ENCODE measurements at regions not wholly inside any gene's neighbourhood (a gene's known extent, or its start where the extent isn't known, plus 50 kb on each side); places are given as distances from the start of the nearest gene placed in this dataset.

DNA sequence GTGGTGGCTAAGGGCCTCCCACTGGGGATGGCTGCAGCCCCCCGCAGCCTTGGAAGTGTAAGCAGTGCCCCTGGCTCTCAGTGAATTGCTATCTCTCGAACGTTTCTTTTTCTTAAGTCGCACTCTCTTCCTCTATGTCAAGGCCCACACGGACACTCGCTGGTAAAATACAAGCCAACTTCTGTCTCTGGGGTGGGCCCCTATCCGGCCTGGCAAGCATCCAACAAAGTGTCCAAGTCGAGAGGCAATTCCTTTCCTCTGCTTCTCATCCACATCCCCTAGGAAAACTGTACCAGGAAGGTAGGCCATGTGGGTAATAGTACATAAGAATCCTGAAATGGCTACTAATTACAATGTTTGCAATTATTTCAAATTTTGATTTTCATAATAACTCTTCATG, 194.9 kb upstream of the MGMT start:
- no peaks in the 10 kb centered on the region for H3K4me1 ChIP-seq (ENCODE audit: insufficient read depth)
- H3K27ac ChIP-seq = no peak overlapping the region
- H3K27me3 ChIP-seq = no peaks in the 10 kb centered on the region
- intact Hi-C loops (cut with DNase I) = no loop called here
- WGBS, 3 donors = 39 to 45% (median 40%) methylated on average over 8 of the region's 8 CpGs
- no peaks in the 10 kb centered on the region for H3K9me3 ChIP-seq
- no peak for DNase-seq
- TF ChIP-seq POLR2A (IDR thresholded peaks at IDR 0.05) = no peak
- TF ChIP-seq, protein P1, sequence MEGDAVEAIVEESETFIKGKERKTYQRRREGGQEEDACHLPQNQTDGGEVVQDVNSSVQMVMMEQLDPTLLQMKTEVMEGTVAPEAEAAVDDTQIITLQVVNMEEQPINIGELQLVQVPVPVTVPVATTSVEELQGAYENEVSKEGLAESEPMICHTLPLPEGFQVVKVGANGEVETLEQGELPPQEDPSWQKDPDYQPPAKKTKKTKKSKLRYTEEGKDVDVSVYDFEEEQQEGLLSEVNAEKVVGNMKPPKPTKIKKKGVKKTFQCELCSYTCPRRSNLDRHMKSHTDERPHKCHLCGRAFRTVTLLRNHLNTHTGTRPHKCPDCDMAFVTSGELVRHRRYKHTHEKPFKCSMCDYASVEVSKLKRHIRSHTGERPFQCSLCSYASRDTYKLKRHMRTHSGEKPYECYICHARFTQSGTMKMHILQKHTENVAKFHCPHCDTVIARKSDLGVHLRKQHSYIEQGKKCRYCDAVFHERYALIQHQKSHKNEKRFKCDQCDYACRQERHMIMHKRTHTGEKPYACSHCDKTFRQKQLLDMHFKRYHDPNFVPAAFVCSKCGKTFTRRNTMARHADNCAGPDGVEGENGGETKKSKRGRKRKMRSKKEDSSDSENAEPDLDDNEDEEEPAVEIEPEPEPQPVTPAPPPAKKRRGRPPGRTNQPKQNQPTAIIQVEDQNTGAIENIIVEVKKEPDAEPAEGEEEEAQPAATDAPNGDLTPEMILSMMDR (IDR thresholded peaks at IDR 0.05) = no peak
- no peak for TF ChIP-seq EP300 (IDR thresholded peaks at IDR 0.05)
- H3K4me3 ChIP-seq = no peak overlapping the region
- no peaks in the 10 kb centered on the region for H3K36me3 ChIP-seq

DNA sequence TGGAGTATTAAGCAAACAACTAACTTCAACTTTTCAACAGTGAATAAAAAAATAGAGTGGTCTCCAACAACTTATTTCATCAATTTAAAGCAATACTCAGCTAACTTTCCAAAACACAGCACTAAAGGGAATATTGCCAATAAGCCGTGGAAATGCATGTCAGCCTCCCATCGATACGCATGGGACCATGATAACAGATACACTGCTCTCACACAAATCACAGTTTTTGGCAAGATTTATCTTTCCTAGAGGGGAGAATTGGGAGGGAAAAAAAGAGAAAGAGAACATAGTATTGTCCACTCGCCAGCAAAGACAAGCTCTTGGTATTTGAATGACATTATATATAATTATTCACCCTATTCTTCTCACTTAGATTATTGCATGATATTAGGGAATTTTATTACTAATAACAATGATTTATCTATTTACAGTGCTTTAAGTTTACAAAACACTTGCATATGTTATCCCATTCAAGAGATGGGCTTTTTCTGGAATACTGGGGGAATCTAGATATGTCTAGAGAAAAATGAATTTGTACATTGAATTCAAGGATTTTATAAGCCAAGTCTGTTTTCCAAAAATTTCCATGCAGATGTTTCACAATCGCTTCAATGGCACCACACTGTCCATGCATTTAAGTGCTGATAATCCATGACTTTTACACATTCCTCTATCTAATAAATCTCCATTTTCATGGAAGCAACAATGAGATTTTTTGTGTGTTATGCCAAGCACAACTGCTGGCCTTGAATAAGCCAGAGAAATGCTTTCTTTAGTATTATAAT, 194.0 kb upstream of the MGMT start:
- WGBS, 3 donors = 44 to 73% (median 59%) methylated on average over 5 of the region's 5 CpGs

DNA sequence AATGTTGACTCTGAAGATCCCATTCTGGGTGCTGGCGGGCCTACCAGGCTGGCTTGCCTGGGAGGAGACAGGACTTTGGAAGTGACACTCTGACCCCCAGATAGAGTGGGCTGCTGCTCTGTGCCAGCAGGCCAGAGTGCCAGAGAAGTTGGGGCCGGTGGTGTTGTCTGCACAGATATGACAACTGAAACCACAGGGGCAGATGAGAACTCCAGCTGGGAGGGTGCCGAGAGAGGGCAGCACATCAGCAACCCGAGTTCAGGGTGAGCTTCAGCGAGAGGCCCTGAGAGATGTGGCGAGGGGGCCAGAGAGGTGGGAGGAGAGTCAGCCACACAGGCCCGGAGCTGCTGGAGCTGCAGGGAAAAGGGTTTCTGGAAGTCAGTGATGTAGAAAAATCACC, 193.2 kb upstream of the MGMT start:
- Histone ChIP-seq H3K36me3 (no peaks in the 10 kb centered on the region), H3K9me3 (no peaks in the 10 kb centered on the region), H3K4me3 (no peak overlapping the region), H3K27ac (no peak overlapping the region), H3K27me3 (no peaks in the 10 kb centered on the region), H3K4me1 (ENCODE audit: insufficient read depth) (no peaks in the 10 kb centered on the region)
- intact Hi-C loops (cut with DNase I) = no loop called here
- WGBS, 3 donors = 78 to 93% (median 84%) methylated on average over 7 of the region's 7 CpGs
- DNase-seq = no peak
- TF ChIP-seq POLR2A (IDR thresholded peaks at IDR 0.05) = no peak
- TF ChIP-seq, protein P1 (IDR thresholded peaks at IDR 0.05) = no peak
- no peak for TF ChIP-seq EP300 (IDR thresholded peaks at IDR 0.05)

More for the DNA sequence above, 194.0 kb upstream of the MGMT start:
- no peaks in the 10 kb centered on the region for H3K9me3 ChIP-seq
- H3K27me3 ChIP-seq = no peaks in the 10 kb centered on the region
- H3K36me3 ChIP-seq = no peaks in the 10 kb centered on the region
- TF ChIP-seq, protein P1 (IDR thresholded peaks at IDR 0.05) = no peak
- TF ChIP-seq EP300 (IDR thresholded peaks at IDR 0.05) (no peak), POLR2A (IDR thresholded peaks at IDR 0.05) (no peak)
- H3K4me3 ChIP-seq = no peak overlapping the region
- DNase-seq = no peak
- no peaks in the 10 kb centered on the region for H3K4me1 ChIP-seq (ENCODE audit: insufficient read depth)
- intact Hi-C loops (cut with DNase I) = no loop called here
- no peak overlapping the region for H3K27ac ChIP-seq

DNA sequence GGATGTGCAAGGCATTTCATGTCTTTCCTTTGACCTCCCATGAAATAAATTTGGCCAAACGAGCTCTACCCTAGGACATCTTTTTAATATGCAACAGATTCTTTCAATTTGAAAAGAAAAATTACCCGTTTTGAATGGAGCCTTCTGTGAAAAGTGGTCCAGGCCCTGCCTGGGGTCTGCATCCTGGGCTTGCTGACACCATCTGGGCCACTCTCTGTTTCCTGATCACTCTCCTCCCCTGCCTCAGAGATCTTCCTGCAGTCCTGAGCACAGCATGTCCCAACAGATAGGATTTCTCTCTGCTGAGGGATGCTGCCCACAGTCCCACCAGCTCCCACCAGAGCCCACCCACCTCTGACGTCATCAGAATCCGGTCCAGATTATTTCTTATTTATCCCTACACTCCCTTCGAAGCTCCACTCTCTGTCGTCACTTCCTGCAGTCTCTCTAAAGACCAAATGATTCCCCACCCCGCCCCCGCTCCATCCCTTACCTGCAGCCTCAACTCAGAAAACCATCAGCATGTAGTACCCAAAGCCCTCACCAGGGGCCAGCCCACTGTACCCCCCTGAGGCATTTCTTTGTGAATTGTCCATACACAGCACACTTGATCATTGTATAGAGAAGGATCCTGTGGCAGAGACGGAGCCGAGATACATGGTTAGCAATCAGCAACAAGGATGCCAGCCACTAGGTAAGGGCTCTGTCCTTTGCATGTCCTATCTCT, 192.1 kb upstream of the MGMT start:
- Histone ChIP-seq H3K4me3 (no peak overlapping the region), H3K9me3 (no peaks in the 10 kb centered on the region), H3K36me3 (no peaks in the 10 kb centered on the region), H3K27me3 (no peaks in the 10 kb centered on the region), H3K4me1 (ENCODE audit: insufficient read depth) (no peaks in the 10 kb centered on the region), H3K27ac (no peak overlapping the region)
- DNase-seq = no peak
- TF ChIP-seq POLR2A (IDR thresholded peaks at IDR 0.05) (no peak), EP300 (IDR thresholded peaks at IDR 0.05) (no peak)
- TF ChIP-seq, protein P1 (IDR thresholded peaks at IDR 0.05) = no peak
- intact Hi-C loops (cut with DNase I) = loop anchor here in 1 of 4 donors (5.0 kb wide), 1 partner anchor 1922 kb away; no protein-coding TSS in a partner anchor
- WGBS, 3 donors = 75 to 79% (median 79%) methylated on average over 10 of the region's 10 CpGs

All from ovary (tissue), 7 donors.